ENCODE measurements at regions not wholly inside any gene's neighbourhood (a gene's known extent, or its start where the extent isn't known, plus 50 kb on each side); places are given as distances from the start of the nearest gene placed in this dataset.

DNA sequence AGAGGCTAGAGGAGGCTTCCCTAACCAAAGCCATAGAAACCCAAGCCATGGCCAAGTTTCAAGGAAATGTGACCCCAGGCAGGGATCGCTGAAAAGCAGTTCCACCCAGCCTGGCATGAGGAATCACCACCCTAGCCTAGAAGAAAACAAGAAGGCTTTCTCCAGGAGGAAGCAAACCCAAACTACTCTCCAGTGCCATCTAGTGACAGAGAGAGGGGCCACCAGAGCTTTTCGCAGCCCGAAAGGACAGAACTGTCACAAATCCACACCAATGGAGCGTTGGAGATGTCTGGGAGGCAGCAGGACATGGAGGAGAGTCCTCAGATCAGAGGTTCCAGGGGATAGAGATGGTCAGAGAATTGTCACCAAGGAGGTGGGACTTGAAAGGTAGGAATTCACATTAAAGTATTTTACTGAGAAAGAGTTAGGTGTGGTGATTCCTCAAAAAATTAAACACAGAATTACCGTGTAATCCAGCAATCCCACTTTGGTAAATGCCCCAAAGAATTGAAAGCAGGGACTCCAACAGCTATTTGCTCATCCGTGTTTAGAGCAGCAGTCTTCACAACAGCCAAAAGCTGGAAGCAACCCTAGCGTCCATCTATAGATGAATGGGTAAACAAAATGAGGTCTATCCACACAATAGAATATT is 67.3 kb upstream of the NUP50 start:
- peak; percentile 73 for DNase-seq

DNA sequence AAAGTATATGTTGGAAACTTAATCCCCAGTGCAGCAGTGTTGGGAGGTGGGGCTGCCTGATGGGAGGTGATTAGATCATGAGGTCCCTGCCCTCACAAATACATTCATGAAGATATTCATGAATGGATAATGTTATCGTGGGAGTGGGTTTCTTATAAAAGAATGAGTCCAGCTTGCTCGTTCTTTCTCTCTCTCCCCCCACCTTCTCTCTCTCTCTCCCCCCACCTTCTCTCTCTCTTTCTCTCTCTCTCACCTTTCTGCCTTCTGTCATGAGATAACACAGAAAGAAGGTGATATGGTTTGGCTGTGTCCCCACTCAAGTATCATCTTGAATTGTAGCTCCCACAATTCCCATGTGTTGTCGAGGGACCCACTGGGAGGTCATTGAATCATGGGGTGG is 66.7 kb upstream of the NUP50 start:
- DNase-seq = no peak

DNA sequence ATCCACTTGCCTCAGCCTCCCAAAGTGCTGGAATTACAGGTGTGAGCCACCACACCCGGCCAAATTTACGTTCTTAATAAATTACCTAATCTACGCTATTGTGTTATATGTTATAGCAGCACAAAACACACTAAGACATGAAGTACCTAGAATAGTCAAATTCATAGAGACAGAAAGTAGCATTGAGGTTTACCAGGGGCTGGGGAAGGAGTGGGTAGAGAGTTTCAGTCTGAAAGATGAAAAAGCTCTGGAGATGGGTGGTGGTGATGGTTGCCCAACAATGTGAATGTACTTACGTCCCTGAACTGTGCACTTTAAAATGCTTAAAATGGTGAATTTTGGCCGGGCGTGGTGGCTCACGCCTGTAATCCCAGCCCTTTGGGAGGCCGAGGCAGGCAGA is 65.7 kb upstream of the NUP50 start:
- DNase-seq = no peak

DNA sequence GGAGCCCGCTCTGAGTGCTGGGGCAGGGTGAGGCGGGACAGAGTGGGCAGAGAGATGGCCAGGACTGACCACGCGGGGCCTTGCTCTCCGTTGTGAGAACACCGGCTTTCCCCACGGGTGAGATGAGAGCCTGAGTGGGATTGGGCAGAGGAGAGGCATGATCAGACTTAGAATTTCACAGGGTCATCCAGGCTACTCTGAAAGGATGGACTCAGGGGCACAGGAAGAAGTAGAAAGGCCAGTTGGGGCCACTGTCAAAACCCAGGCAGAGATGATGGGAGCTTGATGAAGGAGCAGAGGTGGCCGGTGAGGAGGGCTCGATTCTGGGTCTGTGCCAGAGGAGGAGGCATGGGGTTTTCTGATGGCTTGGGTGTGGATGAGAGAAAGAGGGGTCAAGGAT is 63.8 kb upstream of the NUP50 start:
- no peak for DNase-seq

DNA sequence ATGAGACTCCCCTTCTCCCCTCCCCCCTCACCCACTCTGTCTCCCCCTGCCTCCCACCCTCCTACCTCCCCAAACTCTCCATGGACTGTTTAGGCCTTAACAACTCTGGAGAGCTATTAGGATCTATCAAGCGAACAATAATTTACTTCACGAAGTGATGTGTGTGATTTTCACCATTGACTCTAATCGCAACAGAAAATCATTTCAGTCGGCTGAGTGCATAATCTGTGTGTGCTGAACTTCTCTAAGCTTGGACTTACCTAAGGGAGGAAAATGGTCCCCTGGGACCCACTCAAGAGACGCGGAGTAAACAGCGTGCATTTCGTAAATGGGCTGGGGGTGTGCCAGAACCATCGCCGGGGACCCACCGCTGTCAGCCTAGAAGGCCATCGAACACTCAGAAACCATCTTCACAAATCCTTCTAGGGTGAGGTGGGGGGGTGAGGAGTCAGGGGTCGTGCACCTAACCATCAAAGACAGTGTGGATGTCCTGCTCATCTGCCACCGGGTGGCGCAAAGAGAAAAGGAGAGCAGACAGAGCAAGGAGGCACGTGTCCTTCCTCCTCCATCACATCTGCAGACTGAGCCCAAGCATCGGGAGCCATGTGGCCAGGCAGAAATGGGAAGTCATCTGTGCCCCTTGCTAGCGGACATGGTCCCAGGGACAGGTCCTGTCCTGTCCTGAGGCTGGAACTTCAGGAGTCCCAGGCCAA is 62.1 kb upstream of the NUP50 start:
- no peak for DNase-seq

DNA sequence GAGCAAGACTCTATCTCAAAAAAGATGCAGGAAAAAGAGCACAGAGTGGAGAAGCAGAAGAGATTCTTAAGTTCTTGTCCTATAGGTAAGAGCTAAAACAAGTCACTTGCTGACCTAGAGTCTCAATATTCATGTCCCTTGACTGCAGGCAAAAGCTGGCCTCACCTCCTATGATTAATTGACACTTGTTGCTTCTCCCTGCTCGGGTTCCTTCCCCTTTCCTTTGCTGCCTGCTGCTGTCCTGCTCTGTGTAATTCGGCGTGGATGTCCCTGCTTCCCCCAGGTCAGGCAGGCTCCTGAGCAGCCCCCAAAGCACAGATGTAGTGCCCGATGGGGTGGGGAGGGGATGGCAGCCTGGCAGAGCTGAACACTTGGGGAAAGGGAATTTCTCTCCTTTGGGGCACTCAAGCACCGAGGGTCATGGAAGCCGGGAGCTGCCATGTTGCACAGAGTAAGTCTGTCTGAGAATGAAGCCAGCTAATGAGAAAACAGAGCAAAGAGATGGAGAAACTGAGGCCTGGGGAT is 60.8 kb upstream of the NUP50 start:
- DNase-seq = no peak

DNA sequence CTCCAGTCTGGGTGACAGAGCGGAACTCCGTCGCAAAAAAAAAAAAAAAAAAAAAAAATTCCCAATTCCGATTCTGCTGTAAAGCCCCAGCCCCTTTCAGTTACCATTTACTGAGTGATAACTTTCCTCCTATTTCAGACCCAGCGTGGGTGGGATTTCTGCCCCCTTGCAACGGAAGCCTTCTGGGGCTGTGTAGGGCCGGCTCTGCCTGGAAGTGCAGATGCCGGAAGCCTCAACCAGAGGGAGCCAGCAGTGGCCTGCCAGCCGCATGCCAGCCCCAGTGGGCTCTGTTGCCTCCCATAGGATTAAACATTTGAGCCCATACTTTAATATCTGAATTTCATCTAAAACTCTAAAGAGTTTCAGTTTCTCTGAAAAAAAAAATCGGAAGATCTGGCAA is 60.0 kb upstream of the NUP50 start:
- no peak for DNase-seq

DNA sequence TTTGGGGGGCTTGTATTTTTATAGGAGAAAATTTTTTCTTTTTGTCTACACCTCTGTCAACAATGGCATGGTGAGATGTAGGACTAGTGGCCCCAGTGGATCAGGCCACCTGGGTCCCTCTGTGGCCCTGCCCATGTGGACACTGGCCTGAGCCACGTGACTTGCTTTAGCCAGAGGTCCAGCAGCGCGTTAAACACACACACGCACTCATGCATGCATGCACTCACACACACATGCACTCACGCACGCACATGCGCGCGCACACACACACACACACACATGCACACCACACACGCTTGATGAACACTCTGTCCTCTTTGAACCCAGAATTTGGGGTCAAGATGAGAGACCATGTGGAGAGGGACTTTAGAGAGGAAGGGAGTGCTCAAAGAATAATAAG is 59.4 kb upstream of the NUP50 start:
- DNase-seq = no peak

DNA sequence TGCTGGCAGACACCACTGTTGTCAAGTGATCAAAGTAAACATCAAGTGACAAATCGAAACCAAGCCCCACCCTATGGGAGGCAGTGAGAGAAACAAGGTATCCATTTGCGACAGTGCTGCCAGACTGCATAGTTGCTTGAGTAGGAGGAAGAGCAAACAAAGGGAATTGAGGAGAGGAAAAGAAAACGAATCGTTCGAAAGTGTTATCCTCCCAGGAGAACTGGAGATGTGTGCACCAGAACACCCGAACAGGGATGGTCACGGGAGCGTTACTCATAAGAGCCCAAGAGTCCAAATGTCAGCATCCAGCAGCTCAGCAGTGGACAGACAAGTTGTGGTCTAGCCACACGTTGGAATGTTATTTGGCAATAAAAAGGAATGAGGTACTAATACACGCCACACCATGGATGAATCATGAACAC is 58.4 kb upstream of the NUP50 start:
- no peak for DNase-seq

DNA sequence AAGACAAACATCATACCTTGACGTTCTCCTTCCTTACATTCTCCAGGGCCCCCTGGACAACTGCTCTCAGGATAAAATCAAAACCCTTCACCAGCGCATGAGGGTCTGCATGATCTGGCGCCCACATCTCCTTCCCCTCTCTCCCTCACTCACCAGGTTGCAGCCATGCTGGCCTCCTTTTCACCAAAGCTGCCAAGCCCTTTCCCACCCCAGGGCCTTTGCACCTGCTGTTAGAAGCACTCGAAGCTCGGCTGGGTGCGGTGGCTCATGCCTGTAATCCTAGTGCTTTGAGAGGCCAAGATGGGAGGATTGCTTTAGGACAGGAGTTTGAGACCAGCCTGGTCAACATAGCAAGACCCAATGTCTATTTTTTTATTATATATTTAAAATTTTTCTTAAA is 56.1 kb upstream of the NUP50 start:
- DNase-seq = no peak

DNA sequence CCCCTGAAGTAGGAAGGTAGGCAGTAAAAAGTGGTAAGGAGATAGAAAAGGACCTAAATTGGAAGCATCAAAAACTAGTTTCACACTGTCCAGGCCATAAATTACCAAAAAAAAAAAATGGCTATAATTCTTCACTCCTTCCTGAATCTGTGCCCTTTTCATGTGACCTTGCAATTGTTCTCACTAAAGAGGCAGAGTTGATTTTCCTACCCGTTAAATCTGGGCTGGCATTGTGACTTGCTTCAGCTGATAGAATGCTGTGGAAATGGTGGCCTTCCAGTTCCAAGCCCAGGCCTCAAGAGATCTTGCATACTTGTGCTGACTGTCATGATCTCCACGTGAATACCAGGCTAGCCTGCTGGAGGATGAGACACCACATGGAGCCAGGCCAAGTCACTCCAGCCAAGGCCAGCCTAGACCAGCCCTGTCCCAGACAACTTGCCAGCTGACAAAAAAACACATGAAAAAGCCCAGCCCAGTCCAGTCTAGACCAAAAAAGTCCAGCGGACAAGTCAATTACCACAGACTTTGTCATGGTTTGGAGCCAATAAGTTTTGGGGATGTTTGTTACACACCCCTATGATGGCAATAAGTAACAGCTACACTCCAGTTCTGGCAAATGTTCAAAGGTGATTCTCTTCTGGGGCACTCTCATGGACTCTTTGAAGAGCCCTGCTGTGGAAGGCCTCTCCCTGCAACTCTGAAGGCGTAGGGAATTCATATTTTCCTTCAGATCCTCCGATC is 51.4 kb upstream of the NUP50 start:
- DNase-seq = no peak
